Forelimb muscle (tissue), 1 donor: ENCODE measurements at regions not wholly inside any gene's neighbourhood (a gene's known extent, or its start where the extent isn't known, plus 50 kb on each side); places are given as distances from the start of the nearest gene placed in this dataset.
A peak's percentile ranks its signal among the peaks of the same experiment; 100 is the strongest.
"Not testable (repeated sequence)": the region's sequence is repeated elsewhere in the genome, so short reads cannot be mapped to it uniquely, and the experiment has no call there.

ENCODE experiments used
- DNase-seq: peaks from one replicate; pipeline ENCODE4 v3.0.0-alpha.2; 2013; ENCODE audit warnings: low read depth

DNA sequence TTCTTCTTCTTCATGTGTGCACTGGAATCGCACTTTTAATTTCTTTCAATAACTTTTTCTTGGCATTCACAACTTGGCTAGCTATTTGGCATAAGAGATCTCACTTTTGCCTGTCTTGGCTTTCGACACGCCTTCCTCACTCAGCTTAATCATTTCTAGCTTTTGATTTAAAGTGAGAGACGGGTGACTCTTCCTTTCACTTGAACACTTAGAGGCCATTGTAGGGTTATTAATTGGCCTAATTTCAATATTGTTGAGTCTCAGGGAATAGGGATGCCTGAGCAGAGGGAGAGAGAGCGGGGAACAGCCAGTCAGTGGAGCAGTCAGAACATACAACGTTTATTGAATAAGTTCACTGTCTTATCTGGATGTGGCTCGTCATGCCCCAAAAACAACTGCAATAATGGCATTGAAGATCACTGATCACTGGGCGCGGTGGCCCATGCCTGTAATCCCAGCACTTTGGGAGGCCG lies 200.3 kb downstream of the SEC14L1 start:
- DNase-seq, result no peak

GRCh38 chr17:77342656-77342990 lies 201.9 kb downstream of the SEC14L1 start:
- not testable (repeated sequence) for DNase-seq

DNA sequence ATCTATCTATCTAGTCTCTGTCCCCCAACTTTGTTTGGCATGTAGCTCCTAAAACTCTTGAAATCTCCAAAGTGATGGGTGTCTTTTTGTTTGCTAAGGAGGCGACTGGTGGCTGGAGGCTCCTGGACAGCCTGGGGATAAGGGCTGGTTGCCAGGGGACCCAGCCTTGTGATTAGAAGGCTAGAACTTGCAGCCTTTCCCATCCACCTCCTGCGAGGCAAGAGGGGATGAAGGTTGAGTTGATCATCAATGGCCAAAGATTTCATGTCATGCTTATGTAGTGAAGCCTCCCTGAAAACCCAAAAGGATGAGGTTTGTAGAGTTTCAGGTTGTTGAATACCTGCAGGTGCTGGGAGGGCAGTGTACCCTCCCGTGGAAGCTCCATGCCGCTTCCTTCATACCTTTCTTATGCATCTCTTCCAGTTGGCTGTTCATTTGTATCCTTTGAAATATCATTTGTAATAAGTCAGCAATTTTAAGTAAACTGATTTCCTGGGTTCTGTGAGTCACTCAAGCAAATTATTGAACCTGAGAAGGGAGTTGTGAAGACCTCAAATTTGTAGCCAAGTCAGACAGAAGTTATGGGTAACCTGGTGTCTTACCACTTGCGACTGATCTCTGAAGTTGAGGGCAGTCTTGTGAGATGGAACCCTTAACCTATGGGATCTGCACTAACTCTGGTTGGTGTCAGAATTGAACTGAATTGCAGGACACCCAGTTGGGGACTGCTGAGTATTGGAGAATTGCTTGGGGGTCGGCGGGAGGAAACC lies 202.4 kb downstream of the SEC14L1 start:
- DNase-seq, result no peak

GRCh38 chr17:77344038-77344437 lies 203.3 kb downstream of the SEC14L1 start:
- no peak for DNase-seq

DNA sequence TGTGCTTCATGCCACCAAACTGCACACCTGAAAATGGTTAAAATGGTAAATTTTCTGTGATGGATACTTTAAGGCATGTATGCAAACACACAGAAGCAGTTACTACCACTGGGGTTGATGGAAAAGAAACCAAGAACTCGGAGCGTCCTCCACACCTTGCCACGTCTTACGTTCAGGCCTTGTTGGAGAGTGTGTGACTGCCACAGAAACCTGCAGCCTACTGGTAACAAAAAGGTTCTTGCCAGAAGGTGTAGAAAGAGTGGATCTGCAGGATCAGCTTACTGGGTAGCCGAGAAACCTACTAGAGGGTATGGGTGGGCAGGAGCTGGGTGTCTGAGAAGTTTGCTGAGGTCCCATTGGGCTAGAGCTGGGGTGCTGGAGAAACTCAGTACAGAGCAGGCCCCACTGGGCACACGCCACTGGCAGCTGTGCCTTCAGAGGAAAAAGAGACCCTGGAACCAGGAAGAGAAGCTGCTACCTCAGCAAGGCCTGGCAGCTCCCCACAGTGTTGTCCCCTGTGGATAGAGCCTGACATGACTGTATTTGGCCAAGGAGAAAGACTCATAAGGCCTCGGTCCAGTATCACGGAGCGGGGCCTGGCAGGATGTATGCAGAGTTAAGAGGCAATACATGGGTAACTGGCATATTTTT lies 204.6 kb downstream of the SEC14L1 start:
- no peak for DNase-seq

- no peak for DNase-seq
Observed at GRCh38 chr17:77346765-77347164, 206.0 kb downstream of the SEC14L1 start.

- no peak for DNase-seq
Observed at GRCh38 chr17:77347544-77347943, 206.8 kb downstream of the SEC14L1 start.

DNA sequence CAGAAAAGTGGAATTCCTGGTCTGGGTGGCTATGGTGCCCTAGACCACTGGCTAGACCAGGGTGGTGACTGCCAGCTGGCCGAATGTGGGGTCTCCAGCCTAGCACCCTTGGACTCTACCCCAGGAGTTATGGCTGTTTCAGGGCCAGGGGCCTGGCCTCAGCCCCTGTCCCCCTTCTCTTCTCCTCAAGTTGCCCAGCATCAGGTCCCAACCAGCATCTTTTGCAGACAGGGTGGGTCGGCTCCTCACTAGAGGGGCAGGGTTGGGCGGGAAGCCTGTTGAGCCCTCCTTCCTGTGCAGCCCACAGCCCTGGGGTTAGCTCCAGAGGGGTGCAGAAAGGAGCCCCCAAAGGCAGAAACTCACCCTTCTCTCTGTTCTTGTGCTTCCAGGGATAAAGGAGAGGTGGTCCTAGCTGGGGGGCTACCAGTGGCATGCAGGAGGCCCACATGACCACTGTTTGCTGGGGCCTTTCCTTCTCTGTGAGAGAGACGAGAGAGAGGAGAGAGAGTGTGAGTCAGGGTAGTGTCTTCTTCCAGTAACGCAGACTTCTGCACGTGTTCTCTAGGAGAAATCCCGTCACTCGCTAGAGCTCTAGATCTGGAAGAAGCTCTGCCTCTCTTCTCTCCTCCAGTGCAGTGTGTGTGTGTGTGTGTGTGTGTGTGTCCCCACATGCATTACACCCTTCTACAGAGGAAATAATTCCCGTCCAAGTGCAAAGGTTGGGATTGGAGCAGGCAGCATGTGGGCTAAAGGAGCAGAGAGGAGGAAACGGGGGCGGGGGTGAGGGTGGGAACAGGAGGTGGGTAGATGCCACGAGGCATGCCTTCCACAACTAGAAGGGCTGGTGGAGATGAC lies 209.4 kb downstream of the SEC14L1 start:
- peak; percentile 52 for DNase-seq

GRCh38 chr17:77352441-77352840 lies 211.7 kb downstream of the SEC14L1 start:
- DNase-seq, result no peak

DNA sequence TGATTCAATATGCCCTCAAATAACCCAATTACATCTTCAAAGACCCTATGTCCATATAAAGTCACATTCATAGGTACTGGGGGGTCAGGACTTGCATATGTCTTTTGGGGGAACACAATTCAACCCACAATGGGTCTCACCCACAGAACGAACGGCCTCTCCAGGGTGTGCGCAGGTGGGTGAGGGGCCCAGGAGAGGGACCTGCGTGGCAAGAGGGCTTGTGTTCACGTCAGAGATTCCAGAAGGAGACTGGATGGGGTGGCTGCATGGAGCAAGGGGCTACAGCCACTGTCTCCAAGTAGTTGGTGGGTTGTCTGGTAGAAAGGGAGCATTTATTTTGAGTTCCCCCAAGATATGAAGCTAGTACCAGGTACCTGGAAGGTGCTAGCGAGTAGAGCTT lies 212.2 kb downstream of the SEC14L1 start:
- DNase-seq, result no peak

GRCh38 chr17:77353684-77354419 lies 213.1 kb downstream of the SEC14L1 start:
- no peak for DNase-seq

DNA sequence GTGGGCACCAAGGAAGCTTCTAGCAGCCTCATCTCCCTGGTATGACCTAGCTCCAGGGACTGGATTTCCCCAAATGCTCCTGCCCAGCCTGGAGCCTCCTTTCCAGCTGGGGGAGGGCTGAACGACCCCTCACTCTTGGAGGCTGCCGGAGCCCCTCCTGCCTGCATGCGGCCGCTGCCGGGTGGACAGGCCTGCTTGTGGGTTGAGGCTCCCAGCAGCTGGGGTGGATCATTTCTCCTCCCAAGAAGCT lies 213.6 kb downstream of the SEC14L1 start:
- DNase-seq, result no peak

- DNase-seq, result peak; percentile 71
Observed at GRCh38 chr17:77354670-77355455, 214.1 kb downstream of the SEC14L1 start.

DNA sequence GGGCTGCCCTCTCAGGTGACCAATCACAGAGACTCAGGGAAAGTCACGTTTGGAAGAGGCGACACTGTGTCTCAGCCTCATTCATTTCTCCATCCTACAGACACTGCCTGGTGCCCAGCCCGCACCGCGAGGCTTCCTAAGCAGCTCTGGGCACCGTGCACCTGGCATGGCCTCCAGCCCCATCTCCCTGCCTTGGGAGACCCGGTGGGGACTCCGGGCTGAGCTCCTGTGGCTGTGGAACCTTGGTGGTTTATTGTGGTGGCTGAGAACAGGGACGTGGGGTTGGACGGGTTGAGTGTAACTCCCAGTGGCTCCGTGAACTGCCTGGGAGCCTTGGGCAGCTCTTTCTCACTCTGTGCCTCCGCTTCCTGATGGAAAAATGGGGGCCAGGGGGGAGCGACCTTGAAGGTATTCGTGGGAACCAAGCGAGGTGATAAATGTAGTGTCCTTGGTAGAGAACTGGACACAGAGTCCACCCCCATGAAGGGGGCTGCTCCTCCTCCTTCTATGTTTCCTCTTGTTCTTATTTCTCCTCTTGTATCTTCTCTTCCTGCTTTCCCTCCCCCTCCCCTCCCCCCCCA lies 215.4 kb downstream of the SEC14L1 start:
- DNase-seq, result no peak

GRCh38 chr17:77356690-77357201 lies 216.0 kb downstream of the SEC14L1 start:
- no peak for DNase-seq

- DNase-seq, result no peak
Observed at GRCh38 chr17:77358801-77359200, 218.0 kb downstream of the SEC14L1 start.

- DNase-seq, result no peak
Observed at GRCh38 chr17:77359236-77359635, 218.5 kb downstream of the SEC14L1 start.

- DNase-seq, result no peak
Observed at GRCh38 chr17:77361986-77362620, 221.3 kb downstream of the SEC14L1 start.

DNA sequence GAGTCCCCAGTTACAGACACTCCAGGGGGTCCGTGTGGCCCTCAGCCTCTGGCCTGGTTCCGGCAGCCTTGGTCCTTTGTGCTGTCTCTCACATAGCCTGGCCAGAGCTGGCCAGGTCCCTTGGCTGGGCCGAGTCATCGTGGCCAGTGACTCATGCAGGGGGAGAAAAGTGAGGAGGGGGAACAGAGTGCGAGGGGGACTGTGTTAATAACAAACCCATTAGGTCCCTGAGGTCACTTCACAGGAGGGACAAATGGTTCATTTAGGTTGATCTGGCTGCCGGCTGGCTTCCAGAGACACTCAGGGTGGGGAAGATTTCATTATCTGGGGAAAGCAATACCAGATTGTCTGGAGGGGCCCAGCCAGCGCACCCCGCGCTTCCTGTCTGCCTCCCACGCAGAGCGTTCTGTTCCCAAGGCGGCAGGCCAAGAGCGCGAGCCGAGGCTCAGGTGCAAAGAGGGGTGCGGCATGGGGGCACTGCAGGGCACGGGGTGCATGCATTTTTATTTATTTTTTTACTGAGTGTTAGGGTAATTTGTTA lies 223.1 kb downstream of the SEC14L1 start:
- no peak for DNase-seq

- no peak for DNase-seq
Observed at GRCh38 chr17:77364381-77364911, 223.7 kb downstream of the SEC14L1 start.
